ENCODE measurements at regions not wholly inside any gene's neighbourhood (a gene's known extent, or its start where the extent isn't known, plus 50 kb on each side); places are given as distances from the start of the nearest gene placed in this dataset.
"Not testable (repeated sequence)": the region's sequence is repeated elsewhere in the genome, so short reads cannot be mapped to it uniquely, and the experiment has no call there.

GRCh38 chrX:13419918-13420317 lies 100.1 kb upstream of the ATXN3L start:
- no peak for DNase-seq

- no peak for DNase-seq
Measured at GRCh38 chrX:13419276-13419675, 99.4 kb upstream of the ATXN3L start.

GRCh38 chrX:13418126-13419097 lies 98.6 kb upstream of the ATXN3L start:
- DNase-seq = no peak

- no peak for DNase-seq
Measured at GRCh38 chrX:13415509-13415908, 95.7 kb upstream of the ATXN3L start.

- DNase-seq = no peak
Measured at GRCh38 chrX:13414006-13414647, 94.3 kb upstream of the ATXN3L start.

GRCh38 chrX:13412208-13412600 lies 92.4 kb upstream of the ATXN3L start:
- no peak for DNase-seq

- no peak for DNase-seq
Measured at GRCh38 chrX:13411496-13412207, 91.8 kb upstream of the ATXN3L start.

- DNase-seq = not testable (repeated sequence)
Measured at GRCh38 chrX:13408599-13408998, 88.7 kb upstream of the ATXN3L start.

- DNase-seq = not testable (repeated sequence)
Measured at GRCh38 chrX:13404777-13405176, 84.9 kb upstream of the ATXN3L start.

GRCh38 chrX:13404364-13404763 lies 84.5 kb upstream of the ATXN3L start:
- no peak for DNase-seq

- DNase-seq = no peak
Measured at GRCh38 chrX:13401724-13402123, 81.9 kb upstream of the ATXN3L start.

GRCh38 chrX:13398839-13399238 lies 79.0 kb upstream of the ATXN3L start:
- DNase-seq = no peak

- DNase-seq = no peak
Measured at GRCh38 chrX:13397878-13398818, 78.3 kb upstream of the ATXN3L start.

- DNase-seq = no peak
Measured at GRCh38 chrX:13396924-13397323, 77.1 kb upstream of the ATXN3L start.

- DNase-seq = no peak
Measured at GRCh38 chrX:13389501-13389900, 69.6 kb upstream of the ATXN3L start.

GRCh38 chrX:13387666-13388494 lies 68.0 kb upstream of the ATXN3L start:
- DNase-seq = no peak

GRCh38 chrX:13386636-13387035 lies 66.8 kb upstream of the ATXN3L start:
- DNase-seq = no peak

- no peak for DNase-seq
Measured at GRCh38 chrX:13386092-13386491, 66.2 kb upstream of the ATXN3L start.

GRCh38 chrX:13383907-13384306 lies 64.1 kb upstream of the ATXN3L start:
- no peak for DNase-seq

GRCh38 chrX:13381514-13381913 lies 61.7 kb upstream of the ATXN3L start:
- DNase-seq = no peak

- DNase-seq = no peak
Measured at GRCh38 chrX:13380211-13380610, 60.4 kb upstream of the ATXN3L start.
